Activated CD8-positive, alpha-beta memory T cell treated with anti-CD3 and anti-CD28 coated beads for 1 hour (primary cell): ENCODE measurements at regions not wholly inside any gene's neighbourhood (a gene's known extent, or its start where the extent isn't known, plus 50 kb on each side); places are given as distances from the start of the nearest gene placed in this dataset.
"Not testable (repeated sequence)": the region's sequence is repeated elsewhere in the genome, so short reads cannot be mapped to it uniquely, and the experiment has no call there.

ENCODE experiments used
- DNase-seq, 2 donors: peaks; one replicate each; pipeline ENCODE4 v3.0.0-alpha.2; 2020; ENCODE audit warnings: low read depth in 1 of 2; ENCODE audit errors: extremely low read depth in 1 of 2

- DNase-seq = no peak
Measured at GRCh38 chr1:82371844-82372498, 571.2 kb downstream of the ADGRL2 start.

- no peak for DNase-seq
Measured at GRCh38 chr1:82367456-82367855, 566.7 kb downstream of the ADGRL2 start.

- no peak for DNase-seq
Measured at GRCh38 chr1:82366689-82367088, 566.0 kb downstream of the ADGRL2 start.

GRCh38 chr1:82359541-82359940 is 558.8 kb downstream of the ADGRL2 start:
- not testable (repeated sequence) for DNase-seq

GRCh38 chr1:82358706-82359105 is 558.0 kb downstream of the ADGRL2 start:
- DNase-seq = not testable (repeated sequence)

GRCh38 chr1:82354546-82354945 is 553.8 kb downstream of the ADGRL2 start:
- DNase-seq = not testable (repeated sequence)

- DNase-seq = no peak
Measured at GRCh38 chr1:82348487-82348886, 547.8 kb downstream of the ADGRL2 start.

- no peak for DNase-seq
Measured at GRCh38 chr1:82346141-82346540, 545.4 kb downstream of the ADGRL2 start.

GRCh38 chr1:82343381-82343780 is 542.6 kb downstream of the ADGRL2 start:
- no peak for DNase-seq

GRCh38 chr1:82337635-82338034 is 536.9 kb downstream of the ADGRL2 start:
- no peak for DNase-seq

GRCh38 chr1:82330330-82330729 is 529.6 kb downstream of the ADGRL2 start:
- DNase-seq = no peak

GRCh38 chr1:82329226-82329625 is 528.5 kb downstream of the ADGRL2 start:
- DNase-seq = no peak

- no peak for DNase-seq
Measured at GRCh38 chr1:82323144-82323841, 522.6 kb downstream of the ADGRL2 start.

GRCh38 chr1:82321794-82322193 is 521.1 kb downstream of the ADGRL2 start:
- no peak for DNase-seq

- DNase-seq = no peak
Measured at GRCh38 chr1:82319546-82319945, 518.8 kb downstream of the ADGRL2 start.

- DNase-seq = no peak
Measured at GRCh38 chr1:82318921-82319320, 518.2 kb downstream of the ADGRL2 start.

- DNase-seq = no peak
Measured at GRCh38 chr1:82318265-82318664, 517.5 kb downstream of the ADGRL2 start.

- DNase-seq = no peak
Measured at GRCh38 chr1:82317671-82318070, 516.9 kb downstream of the ADGRL2 start.

GRCh38 chr1:82299656-82300055 is 498.9 kb downstream of the ADGRL2 start:
- DNase-seq = no peak

- no peak for DNase-seq
Measured at GRCh38 chr1:82299056-82299455, 498.3 kb downstream of the ADGRL2 start.

- DNase-seq = no peak
Measured at GRCh38 chr1:82297139-82297896, 496.6 kb downstream of the ADGRL2 start.

GRCh38 chr1:82287556-82287955 is 486.8 kb downstream of the ADGRL2 start:
- DNase-seq = no peak
